CD14-positive monocyte (primary cell): ENCODE measurements at regions not wholly inside any gene's neighbourhood (a gene's known extent, or its start where the extent isn't known, plus 50 kb on each side); places are given as distances from the start of the nearest gene placed in this dataset.

Experiments used
- DNase-seq, 3 donors: peaks; one replicate each; pipeline ENCODE4 v3.0.0-alpha.2; 2011 to 2022
- H2AFZ ChIP-seq: 2 replicates; pipeline ENCODE4 v1.6.0; 2012; ENCODE audit warnings: mild to moderate bottlenecking, low read depth, low read length, inconsistent platforms; ENCODE audit not compliant: insufficient read depth, poor library complexity, severe bottlenecking
- H3K27ac ChIP-seq, 2 donors: 1 replicate in 1 of 2; 2 replicates in 1 of 2; pipeline ENCODE4 v1.5.1; 2012 to 2013; ENCODE audit warnings: low read length in 2 of 2, control low read depth in 1 of 2, inconsistent platforms in 1 of 2, low read depth in 1 of 2, mild to moderate bottlenecking in 1 of 2
- H3K27me3 ChIP-seq, 2 donors: one replicate each; pipeline versions ENCODE4 v1.6.0 to v1.6.1; 2011 to 2013; ENCODE audit warnings: low read length in 2 of 2; ENCODE audit not compliant: control insufficient read depth in 2 of 2, insufficient read depth in 2 of 2
- H3K36me3 ChIP-seq, 2 donors: replicated peaks in 1 of 2; 1 replicate in 1 of 2; 2 replicates in 1 of 2; pipeline versions ENCODE4 v1.5.1 to v1.6.1; 2012 to 2013; ENCODE audit warnings: low read length in 2 of 2, control low read depth in 1 of 2, inconsistent platforms in 1 of 2, mild to moderate bottlenecking in 1 of 2; ENCODE audit not compliant: insufficient read depth in 2 of 2, control insufficient read depth in 1 of 2
- H3K4me1 ChIP-seq, 2 donors: 1 replicate in 1 of 2; 2 replicates in 1 of 2; pipeline versions ENCODE4 v1.5.1 to v1.6.1; 2012 to 2013; ENCODE audit warnings: low read length in 2 of 2, control low read depth in 1 of 2, inconsistent platforms in 1 of 2, mild to moderate bottlenecking in 1 of 2, moderate library complexity in 1 of 2; ENCODE audit not compliant: insufficient read depth in 2 of 2, control insufficient read depth in 1 of 2
- H3K4me2 ChIP-seq: replicated peaks from 2 replicates; pipeline ENCODE3; 2012; ENCODE audit warnings: low read length, moderate library complexity, mild to moderate bottlenecking; ENCODE audit not compliant: poor library complexity, severe bottlenecking; ENCODE audit errors: extremely low read depth
- H3K4me3 ChIP-seq, 3 experiments: fragments of 200-600 bp in 1 of 3; sonication (generic) in 1 of 3; replicated peaks in 1 of 3; 1 replicate in 2 of 3; 2 replicates in 1 of 3; pipeline ENCODE4 v1.5.1; 2011 to 2013; ENCODE audit warnings: low read length in 3 of 3, mild to moderate bottlenecking in 3 of 3, control low read depth in 2 of 3, low read depth in 2 of 3, inconsistent platforms in 1 of 3, moderate library complexity in 1 of 3
- H3K79me2 ChIP-seq: 2 replicates; pipeline ENCODE4 v1.6.0; 2012; ENCODE audit warnings: mild to moderate bottlenecking, control low read depth, inconsistent platforms, low read length, moderate library complexity; ENCODE audit not compliant: insufficient read depth
- H3K9ac ChIP-seq: 2 replicates; pipeline ENCODE4 v1.6.0; 2017; ENCODE audit warnings: low read length, mild to moderate bottlenecking; ENCODE audit not compliant: insufficient read depth, poor library complexity, severe bottlenecking
- H3K9me3 ChIP-seq, 2 donors: replicated peaks in 1 of 2; 1 replicate in 1 of 2; 2 replicates in 1 of 2; pipeline versions ENCODE4 v1.5.1 to v1.6.1; 2012 to 2013; ENCODE audit warnings: low read length in 2 of 2, control low read depth in 1 of 2; ENCODE audit not compliant: control insufficient read depth in 1 of 2, insufficient read depth in 1 of 2
- H4K20me1 ChIP-seq: 2 replicates; pipeline ENCODE4 v1.6.0; 2012; ENCODE audit warnings: mild to moderate bottlenecking, low read length, control low read depth, moderate library complexity; ENCODE audit not compliant: insufficient read depth
- H3K27ac Mint-ChIP-seq, 7 donors: one replicate each; pipeline ENCODE4 v1.8.0; 2020; ENCODE audit warnings: mild to moderate bottlenecking in 7 of 7, mixed read lengths in 7 of 7, moderate library complexity in 6 of 7, inconsistent platforms in 2 of 7
- H3K27me3 Mint-ChIP-seq, 3 donors: one replicate each; pipeline ENCODE4 v1.8.0; 2021 to 2022; ENCODE audit warnings: low read depth in 3 of 3, mild to moderate bottlenecking in 3 of 3, mixed read lengths in 3 of 3, moderate library complexity in 3 of 3, inconsistent platforms in 1 of 3
- H3K36me3 Mint-ChIP-seq, 2 donors: one replicate each; pipeline ENCODE4 v1.8.0; 2020; ENCODE audit warnings: mixed read lengths in 2 of 2, inconsistent platforms in 1 of 2, mild to moderate bottlenecking in 1 of 2
- H3K4me1 Mint-ChIP-seq: one replicate; pipeline ENCODE4 v1.8.0; 2020; ENCODE audit warnings: mild to moderate bottlenecking, mixed read lengths
- H3K4me3 Mint-ChIP-seq, 2 donors: one replicate each; pipeline ENCODE4 v1.8.0; 2020; ENCODE audit warnings: mild to moderate bottlenecking in 2 of 2, mixed read lengths in 2 of 2, moderate library complexity in 1 of 2
- H3K9me3 Mint-ChIP-seq, 7 donors: one replicate each; pipeline ENCODE4 v1.8.0; 2020 to 2022; ENCODE audit warnings: mixed read lengths in 7 of 7, mild to moderate bottlenecking in 6 of 7, moderate library complexity in 6 of 7, inconsistent platforms in 2 of 7
- CTCF ChIP-seq: fragments of 200-600 bp; IDR thresholded peaks from one replicate; pipeline ENCODE4 v1.8.0; 2022; ENCODE audit warnings: antibody characterized with exemption, mild to moderate bottlenecking
- WGBS: methylation state at CpG from one replicate; pipeline ENCODE4 v1.1.5; 2013; ENCODE audit warnings: missing lambda C conversion rate; ENCODE audit not compliant: insufficient coverage; 5-methylcytosine and 5-hydroxymethylcytosine counted together
- intact Hi-C, 2 donors: fragments of 100-400 bp; cut with micrococcal nuclease; formaldehyde crosslinking; loops; one replicate each; pipeline versions ENCODE4 v1.15.0 to v1.15.1; 2023

GRCh38 chr6:12426121-12426520, 136.0 kb downstream of the EDN1 start:
- Mint-ChIP-seq H3K9me3 (peaks cover 0 to 3% (median 0%) of the 10 kb centered on the region in 7 donors), H3K27ac (no peak overlapping the region), H3K4me3 (no peak overlapping the region), H3K27me3 (no peaks in the 10 kb centered on the region), H3K36me3 (no peaks in the 10 kb centered on the region), H3K4me1 (peaks cover 3% of the 10 kb centered on the region)
- intact Hi-C loops = no loop called here
- Histone ChIP-seq H3K9me3 (no peaks in the 10 kb centered on the region), H3K4me2 (no peak overlapping the region), H3K4me1 (no peaks in the 10 kb centered on the region), H3K79me2 (no peaks in the 10 kb centered on the region), H3K27me3 (no peaks in the 10 kb centered on the region), H3K36me3 (no peaks in the 10 kb centered on the region), H2AFZ (no peak overlapping the region), H4K20me1 (no peaks in the 10 kb centered on the region), H3K27ac (no peak overlapping the region), H3K4me3 (no peak overlapping the region), H3K9ac (no peak overlapping the region)
- no peak for DNase-seq
- WGBS = 97% methylated on average over 3 of the region's 4 CpGs
- TF ChIP-seq CTCF = no peak

- H3K36me3 Mint-ChIP-seq = no peaks in the 10 kb centered on the region
- no CpG with 5 or more reads among the region's 3 CpGs for WGBS
- Histone ChIP-seq H2AFZ (no peak overlapping the region), H3K36me3 (no peaks in the 10 kb centered on the region), H3K9me3 (no peaks in the 10 kb centered on the region), H3K9ac (no peak overlapping the region), H3K4me1 (no peaks in the 10 kb centered on the region), H3K4me2 (no peak overlapping the region), H3K4me3 (no peak overlapping the region), H3K27me3 (no peaks in the 10 kb centered on the region), H4K20me1 (no peaks in the 10 kb centered on the region), H3K27ac (no peak overlapping the region), H3K79me2 (no peaks in the 10 kb centered on the region)
- peaks cover 0 to 6% (median 0%) of the 10 kb centered on the region in 7 donors for H3K9me3 Mint-ChIP-seq
- no peaks in the 10 kb centered on the region for H3K4me1 Mint-ChIP-seq
- intact Hi-C loops = no loop called here
- TF ChIP-seq CTCF = no peak
- H3K27ac Mint-ChIP-seq = no peak overlapping the region
- DNase-seq = no peak
- H3K27me3 Mint-ChIP-seq = peaks cover 0 to 2% (median 0%) of the 10 kb centered on the region in 3 donors
- H3K4me3 Mint-ChIP-seq = no peak overlapping the region
These were observed 140.9 kb downstream of the EDN1 start for GRCh38 chr6:12431023-12431422.
